WI38 (cell line): ENCODE measurements at regions not wholly inside any gene's neighbourhood (a gene's known extent, or its start where the extent isn't known, plus 50 kb on each side); places are given as distances from the start of the nearest gene placed in this dataset.

ENCODE experiments used
- H3K4me3 ChIP-seq: 2 replicates; pipeline ENCODE4 v1.5.1; 2011; ENCODE audit warnings: low read depth, mild to moderate bottlenecking, control low read depth, low read length
- CTCF ChIP-seq: IDR thresholded peaks from 2 replicates; pipeline ENCODE4 v1.5.1; 2012; ENCODE audit warnings: low read depth, mild to moderate bottlenecking, control low read depth, low read length

- no peak for TF ChIP-seq CTCF
- H3K4me3 ChIP-seq = no peak overlapping the region
Measured at GRCh38 chr16:62596584-62596983, 560.3 kb upstream of the CDH8 start.

- no peak overlapping the region for H3K4me3 ChIP-seq
- no peak for TF ChIP-seq CTCF
Measured at GRCh38 chr16:62596125-62596524, 559.9 kb upstream of the CDH8 start.

- no peak for TF ChIP-seq CTCF
- no peak overlapping the region for H3K4me3 ChIP-seq
Measured at GRCh38 chr16:62586128-62586862, 550.1 kb upstream of the CDH8 start.

GRCh38 chr16:62585041-62585545 is 548.9 kb upstream of the CDH8 start:
- TF ChIP-seq CTCF = no peak
- H3K4me3 ChIP-seq = no peak overlapping the region

GRCh38 chr16:62583414-62583813 is 547.2 kb upstream of the CDH8 start:
- no peak overlapping the region for H3K4me3 ChIP-seq
- no peak for TF ChIP-seq CTCF

- no peak for TF ChIP-seq CTCF
- no peak overlapping the region for H3K4me3 ChIP-seq
Measured at GRCh38 chr16:62573466-62573865, 537.2 kb upstream of the CDH8 start.

GRCh38 chr16:62568926-62569325 is 532.7 kb upstream of the CDH8 start:
- H3K4me3 ChIP-seq = no peak overlapping the region
- TF ChIP-seq CTCF = no peak
